Glutamatergic neuron (in vitro differentiated cells): ENCODE measurements at regions not wholly inside any gene's neighbourhood (a gene's known extent, or its start where the extent isn't known, plus 50 kb on each side); places are given as distances from the start of the nearest gene placed in this dataset.

Source experiments
- DNase-seq: peaks from one replicate; pipeline ENCODE4 v3.0.0; 2022
- H3K27ac Mint-ChIP-seq: one replicate; pipeline ENCODE4 v1.8.0; 2020; ENCODE audit warnings: mild to moderate bottlenecking, mixed read lengths, inconsistent platforms; ENCODE audit not compliant: unreplicated experiment
- H3K27me3 Mint-ChIP-seq: one replicate; pipeline ENCODE4 v1.8.0; 2020; ENCODE audit warnings: mild to moderate bottlenecking, moderate library complexity, mixed read lengths, inconsistent platforms; ENCODE audit not compliant: unreplicated experiment
- H3K36me3 Mint-ChIP-seq: one replicate; pipeline ENCODE4 v1.8.0; 2020; ENCODE audit warnings: mild to moderate bottlenecking, mixed read lengths, inconsistent platforms; ENCODE audit not compliant: unreplicated experiment
- H3K4me1 Mint-ChIP-seq: one replicate; pipeline ENCODE4 v1.8.0; 2020; ENCODE audit warnings: mild to moderate bottlenecking, low read depth, mixed read lengths, inconsistent platforms; ENCODE audit not compliant: unreplicated experiment
- H3K4me3 Mint-ChIP-seq: one replicate; pipeline ENCODE4 v1.8.0; 2020; ENCODE audit warnings: mild to moderate bottlenecking, mixed read lengths, inconsistent platforms; ENCODE audit not compliant: unreplicated experiment
- H3K9me3 Mint-ChIP-seq: one replicate; pipeline ENCODE4 v1.8.0; 2020; ENCODE audit warnings: mild to moderate bottlenecking, moderate library complexity, mixed read lengths, inconsistent platforms; ENCODE audit not compliant: unreplicated experiment
- TF ChIP-seq, protein P1 (sequence below): fragments of 200-600 bp; sonication (generic); IDR thresholded peaks from one replicate; pipeline ENCODE4 v1.5.0; 2021; ENCODE audit not compliant: partially characterized antibody, unreplicated experiment

DNA sequence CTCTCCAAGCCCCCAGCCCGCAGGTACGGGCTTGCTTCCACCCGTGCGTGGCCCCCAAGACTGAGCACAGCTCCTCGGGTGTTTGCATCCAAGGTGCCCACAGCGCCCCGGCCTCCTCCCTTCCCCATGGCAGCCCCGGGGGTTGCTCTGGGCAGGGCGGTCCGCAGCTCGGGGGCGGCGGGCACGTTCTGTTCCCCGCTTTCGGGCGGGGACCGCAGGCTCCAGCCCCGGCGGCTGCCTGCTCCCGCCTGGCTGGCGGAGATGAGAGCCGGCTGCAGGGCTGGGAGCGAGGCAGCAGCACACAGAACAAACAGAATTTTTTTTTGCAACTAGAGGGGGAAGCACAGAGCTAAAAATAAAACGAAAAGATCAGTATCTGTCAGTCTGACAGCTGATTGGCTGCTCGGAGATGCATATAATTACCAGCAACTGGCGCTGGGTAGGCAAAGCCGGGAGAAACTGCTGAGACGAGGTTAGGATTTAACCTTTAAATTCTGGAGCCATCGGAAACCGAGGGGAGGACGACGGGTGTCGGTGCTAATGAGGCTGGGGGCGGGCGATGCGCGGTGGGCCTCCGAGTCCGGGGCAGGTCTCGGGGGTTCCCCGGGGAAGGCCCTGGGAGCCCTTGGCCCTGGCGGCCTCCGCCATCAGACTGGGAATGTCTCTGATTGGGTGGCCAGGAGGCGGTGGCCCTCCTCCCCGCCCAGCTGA, 142.7 kb upstream of the IER5L start:
- peaks cover 3% of the 10 kb centered on the region for H3K27me3 Mint-ChIP-seq
- H3K4me3 Mint-ChIP-seq, result peak overlapping the region; percentile 86
- no peaks in the 10 kb centered on the region for H3K36me3 Mint-ChIP-seq
- TF ChIP-seq, protein P1, sequence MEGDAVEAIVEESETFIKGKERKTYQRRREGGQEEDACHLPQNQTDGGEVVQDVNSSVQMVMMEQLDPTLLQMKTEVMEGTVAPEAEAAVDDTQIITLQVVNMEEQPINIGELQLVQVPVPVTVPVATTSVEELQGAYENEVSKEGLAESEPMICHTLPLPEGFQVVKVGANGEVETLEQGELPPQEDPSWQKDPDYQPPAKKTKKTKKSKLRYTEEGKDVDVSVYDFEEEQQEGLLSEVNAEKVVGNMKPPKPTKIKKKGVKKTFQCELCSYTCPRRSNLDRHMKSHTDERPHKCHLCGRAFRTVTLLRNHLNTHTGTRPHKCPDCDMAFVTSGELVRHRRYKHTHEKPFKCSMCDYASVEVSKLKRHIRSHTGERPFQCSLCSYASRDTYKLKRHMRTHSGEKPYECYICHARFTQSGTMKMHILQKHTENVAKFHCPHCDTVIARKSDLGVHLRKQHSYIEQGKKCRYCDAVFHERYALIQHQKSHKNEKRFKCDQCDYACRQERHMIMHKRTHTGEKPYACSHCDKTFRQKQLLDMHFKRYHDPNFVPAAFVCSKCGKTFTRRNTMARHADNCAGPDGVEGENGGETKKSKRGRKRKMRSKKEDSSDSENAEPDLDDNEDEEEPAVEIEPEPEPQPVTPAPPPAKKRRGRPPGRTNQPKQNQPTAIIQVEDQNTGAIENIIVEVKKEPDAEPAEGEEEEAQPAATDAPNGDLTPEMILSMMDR, result no peak
- H3K4me1 Mint-ChIP-seq, result peaks cover 20% of the 10 kb centered on the region
- peaks cover 4% of the 10 kb centered on the region for H3K9me3 Mint-ChIP-seq
- DNase-seq, result no peak
- H3K27ac Mint-ChIP-seq, result peak overlapping the region; percentile 89

DNA sequence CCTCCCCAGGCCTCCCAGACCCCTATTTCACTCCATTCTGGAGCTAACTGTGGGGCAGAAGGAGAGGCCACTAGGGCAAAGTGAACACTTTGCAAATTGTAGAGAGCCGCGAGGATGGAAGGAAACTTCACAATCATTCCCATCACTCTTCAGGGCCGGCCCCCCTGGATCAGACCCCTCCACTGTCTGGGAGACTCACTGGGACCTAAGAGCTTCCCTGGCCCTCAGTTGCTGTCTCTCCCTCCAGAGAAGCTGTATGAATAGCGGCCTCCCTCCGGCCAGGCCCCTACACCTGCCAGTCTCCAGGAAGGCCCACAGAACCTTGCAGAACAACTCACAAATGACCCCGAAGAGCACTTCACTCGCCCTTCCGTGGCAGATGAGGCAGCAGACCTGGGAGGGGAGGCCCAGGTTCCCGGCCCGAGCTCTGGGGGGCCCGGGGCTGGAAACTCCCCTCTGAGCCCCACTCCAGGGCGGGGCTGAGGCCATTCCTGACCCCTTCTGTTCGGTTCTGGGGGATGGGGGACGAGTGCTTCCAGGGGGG, 141.9 kb upstream of the IER5L start:
- H3K4me1 Mint-ChIP-seq, result peaks cover 20% of the 10 kb centered on the region
- H3K27ac Mint-ChIP-seq, result peak overlapping the region; percentile 80
- no peak for DNase-seq
- TF ChIP-seq, protein P1, result no peak
- H3K27me3 Mint-ChIP-seq, result peaks cover 3% of the 10 kb centered on the region
- no peaks in the 10 kb centered on the region for H3K36me3 Mint-ChIP-seq
- peaks cover 4% of the 10 kb centered on the region for H3K9me3 Mint-ChIP-seq
- peak overlapping the region; percentile 77 for H3K4me3 Mint-ChIP-seq

- no peak overlapping the region for H3K4me3 Mint-ChIP-seq
- H3K27ac Mint-ChIP-seq, result no peak overlapping the region
- peaks cover 3% of the 10 kb centered on the region for H3K27me3 Mint-ChIP-seq
- peaks cover 4% of the 10 kb centered on the region for H3K9me3 Mint-ChIP-seq
- no peak for DNase-seq
- TF ChIP-seq, protein P1, result no peak
- no peaks in the 10 kb centered on the region for H3K36me3 Mint-ChIP-seq
- H3K4me1 Mint-ChIP-seq, result peaks cover 20% of the 10 kb centered on the region
These were observed 141.2 kb upstream of the IER5L start for GRCh38 chr9:129319076-129319937.

- peaks cover 3% of the 10 kb centered on the region for H3K27me3 Mint-ChIP-seq
- TF ChIP-seq, protein P1, result no peak
- H3K36me3 Mint-ChIP-seq, result no peaks in the 10 kb centered on the region
- peaks cover 4% of the 10 kb centered on the region for H3K9me3 Mint-ChIP-seq
- H3K27ac Mint-ChIP-seq, result peak overlapping the region; percentile 52
- DNase-seq, result no peak
- H3K4me3 Mint-ChIP-seq, result peak overlapping the region; percentile 68
- H3K4me1 Mint-ChIP-seq, result peaks cover 18% of the 10 kb centered on the region
These were observed 140.3 kb upstream of the IER5L start for GRCh38 chr9:129318121-129319075.
